ENCODE measurements at regions not wholly inside any gene's neighbourhood (a gene's known extent, or its start where the extent isn't known, plus 50 kb on each side); places are given as distances from the start of the nearest gene placed in this dataset.

DNA sequence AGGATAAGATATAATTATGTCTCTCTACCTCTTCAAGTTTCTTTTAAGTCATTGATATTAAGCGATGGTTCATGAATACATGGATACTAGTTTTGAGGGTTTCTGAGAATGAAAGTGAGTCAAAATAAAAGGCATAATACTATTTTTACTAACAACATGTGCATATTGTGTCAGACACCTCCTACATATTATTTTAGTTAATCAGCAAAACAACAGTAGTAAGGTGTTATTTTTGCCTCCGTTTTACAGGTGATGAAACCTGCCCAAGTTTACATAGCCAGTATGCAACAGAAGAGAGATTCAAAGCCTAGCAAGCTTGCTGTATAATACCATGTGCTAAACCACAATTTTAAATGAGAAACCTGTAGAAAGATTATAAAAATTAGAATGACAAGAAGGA lies 544.1 kb downstream of the EPHA5 start:
- TF ChIP-seq EP300 (IDR thresholded peaks at IDR 0.05; ENCODE audit: borderline replicate concordance) (no peak), TCF12 (IDR thresholded peaks at IDR 0.05; ENCODE audit: low read depth) (no peak), EGR1 (IDR thresholded peaks at IDR 0.05) (no peak), TAF1 (IDR thresholded peaks at IDR 0.05; ENCODE audit: low read depth) (no peak), CREB1 (IDR thresholded peaks at IDR 0.05; ENCODE audit: low read depth) (no peak), ZBTB7A (IDR thresholded peaks at IDR 0.05; ENCODE audit: low read depth) (no peak), RAD21 (IDR thresholded peaks at IDR 0.05; ENCODE audit: low read depth) (no peak), YY1 (IDR thresholded peaks at IDR 0.05; ENCODE audit: low read depth) (no peak)
- TF ChIP-seq, protein P1, sequence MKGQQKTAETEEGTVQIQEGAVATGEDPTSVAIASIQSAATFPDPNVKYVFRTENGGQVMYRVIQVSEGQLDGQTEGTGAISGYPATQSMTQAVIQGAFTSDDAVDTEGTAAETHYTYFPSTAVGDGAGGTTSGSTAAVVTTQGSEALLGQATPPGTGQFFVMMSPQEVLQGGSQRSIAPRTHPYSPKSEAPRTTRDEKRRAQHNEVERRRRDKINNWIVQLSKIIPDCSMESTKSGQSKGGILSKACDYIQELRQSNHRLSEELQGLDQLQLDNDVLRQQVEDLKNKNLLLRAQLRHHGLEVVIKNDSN (IDR thresholded peaks at IDR 0.05), result no peak
- TF ChIP-seq, protein P2, sequence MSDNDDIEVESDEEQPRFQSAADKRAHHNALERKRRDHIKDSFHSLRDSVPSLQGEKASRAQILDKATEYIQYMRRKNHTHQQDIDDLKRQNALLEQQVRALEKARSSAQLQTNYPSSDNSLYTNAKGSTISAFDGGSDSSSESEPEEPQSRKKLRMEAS (IDR thresholded peaks at IDR 0.05), result no peak
- TF ChIP-seq, protein P3, sequence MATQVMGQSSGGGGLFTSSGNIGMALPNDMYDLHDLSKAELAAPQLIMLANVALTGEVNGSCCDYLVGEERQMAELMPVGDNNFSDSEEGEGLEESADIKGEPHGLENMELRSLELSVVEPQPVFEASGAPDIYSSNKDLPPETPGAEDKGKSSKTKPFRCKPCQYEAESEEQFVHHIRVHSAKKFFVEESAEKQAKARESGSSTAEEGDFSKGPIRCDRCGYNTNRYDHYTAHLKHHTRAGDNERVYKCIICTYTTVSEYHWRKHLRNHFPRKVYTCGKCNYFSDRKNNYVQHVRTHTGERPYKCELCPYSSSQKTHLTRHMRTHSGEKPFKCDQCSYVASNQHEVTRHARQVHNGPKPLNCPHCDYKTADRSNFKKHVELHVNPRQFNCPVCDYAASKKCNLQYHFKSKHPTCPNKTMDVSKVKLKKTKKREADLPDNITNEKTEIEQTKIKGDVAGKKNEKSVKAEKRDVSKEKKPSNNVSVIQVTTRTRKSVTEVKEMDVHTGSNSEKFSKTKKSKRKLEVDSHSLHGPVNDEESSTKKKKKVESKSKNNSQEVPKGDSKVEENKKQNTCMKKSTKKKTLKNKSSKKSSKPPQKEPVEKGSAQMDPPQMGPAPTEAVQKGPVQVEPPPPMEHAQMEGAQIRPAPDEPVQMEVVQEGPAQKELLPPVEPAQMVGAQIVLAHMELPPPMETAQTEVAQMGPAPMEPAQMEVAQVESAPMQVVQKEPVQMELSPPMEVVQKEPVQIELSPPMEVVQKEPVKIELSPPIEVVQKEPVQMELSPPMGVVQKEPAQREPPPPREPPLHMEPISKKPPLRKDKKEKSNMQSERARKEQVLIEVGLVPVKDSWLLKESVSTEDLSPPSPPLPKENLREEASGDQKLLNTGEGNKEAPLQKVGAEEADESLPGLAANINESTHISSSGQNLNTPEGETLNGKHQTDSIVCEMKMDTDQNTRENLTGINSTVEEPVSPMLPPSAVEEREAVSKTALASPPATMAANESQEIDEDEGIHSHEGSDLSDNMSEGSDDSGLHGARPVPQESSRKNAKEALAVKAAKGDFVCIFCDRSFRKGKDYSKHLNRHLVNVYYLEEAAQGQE (IDR thresholded peaks at IDR 0.05; ENCODE audit: low read depth), result no peak
